ENCODE measurements at regions not wholly inside any gene's neighbourhood (a gene's known extent, or its start where the extent isn't known, plus 50 kb on each side); places are given as distances from the start of the nearest gene placed in this dataset.

GRCh38 chr21:34004974-34005373 is 68.4 kb upstream of the MRPS6 start:
- Histone ChIP-seq H3K36me3 (ENCODE audit: insufficient read depth) (no peaks in the 10 kb centered on the region), H3K79me2 (replicated peaks; ENCODE audit: insufficient read depth) (no peaks in the 10 kb centered on the region), H3K9me2 (ENCODE audit: insufficient read depth) (no peaks in the 10 kb centered on the region), H3K27ac (ENCODE audit: low read depth) (no peak overlapping the region), H2AFZ (no peak overlapping the region), H3K4me3 (no peak overlapping the region), H3K27me3 (ENCODE audit: insufficient read depth) (no peaks in the 10 kb centered on the region), H3K4me2 (no peak overlapping the region), H3F3A (replicated peaks; ENCODE audit: low read depth) (no peaks in the 10 kb centered on the region), H4K20me1 (replicated peaks; ENCODE audit: insufficient read depth) (no peaks in the 10 kb centered on the region), H3K4me1 (ENCODE audit: insufficient read depth) (no peaks in the 10 kb centered on the region)
- Mint-ChIP-seq H3K4me3 (no peak overlapping the region), H3K4me1 (peaks cover 9% of the 10 kb centered on the region), H3K36me3 (ENCODE audit: low read depth) (peaks cover 3% of the 10 kb centered on the region; the same call in 1 of the 3 replicates), H3K9me3 (peaks cover 14% of the 10 kb centered on the region; the same call in 2 of the 3 replicates), H3K27me3 (ENCODE audit: insufficient read depth, low read depth, poor library complexity) (peaks cover 2% of the 10 kb centered on the region), H3K27ac (no peak overlapping the region)
- no peak for DNase-seq (ENCODE audit: low spot score)
- no peak for TF ChIP-seq ZNF331 (CRISPR knock-in tag; IDR thresholded peaks at IDR 0.05; ENCODE audit: low read depth)
- no peak for TF ChIP-seq CREB1 (CRISPR knock-in tag; IDR thresholded peaks at IDR 0.05; ENCODE audit: low read depth)
- no peak for TF ChIP-seq EZH2 (IDR thresholded peaks at IDR 0.05; ENCODE audit: low read depth, unreplicated experiment)
- TF ChIP-seq POLR2AphosphoS5 (IDR thresholded peaks at IDR 0.05; ENCODE audit: low read depth) = no peak
- TF ChIP-seq, protein P1, sequence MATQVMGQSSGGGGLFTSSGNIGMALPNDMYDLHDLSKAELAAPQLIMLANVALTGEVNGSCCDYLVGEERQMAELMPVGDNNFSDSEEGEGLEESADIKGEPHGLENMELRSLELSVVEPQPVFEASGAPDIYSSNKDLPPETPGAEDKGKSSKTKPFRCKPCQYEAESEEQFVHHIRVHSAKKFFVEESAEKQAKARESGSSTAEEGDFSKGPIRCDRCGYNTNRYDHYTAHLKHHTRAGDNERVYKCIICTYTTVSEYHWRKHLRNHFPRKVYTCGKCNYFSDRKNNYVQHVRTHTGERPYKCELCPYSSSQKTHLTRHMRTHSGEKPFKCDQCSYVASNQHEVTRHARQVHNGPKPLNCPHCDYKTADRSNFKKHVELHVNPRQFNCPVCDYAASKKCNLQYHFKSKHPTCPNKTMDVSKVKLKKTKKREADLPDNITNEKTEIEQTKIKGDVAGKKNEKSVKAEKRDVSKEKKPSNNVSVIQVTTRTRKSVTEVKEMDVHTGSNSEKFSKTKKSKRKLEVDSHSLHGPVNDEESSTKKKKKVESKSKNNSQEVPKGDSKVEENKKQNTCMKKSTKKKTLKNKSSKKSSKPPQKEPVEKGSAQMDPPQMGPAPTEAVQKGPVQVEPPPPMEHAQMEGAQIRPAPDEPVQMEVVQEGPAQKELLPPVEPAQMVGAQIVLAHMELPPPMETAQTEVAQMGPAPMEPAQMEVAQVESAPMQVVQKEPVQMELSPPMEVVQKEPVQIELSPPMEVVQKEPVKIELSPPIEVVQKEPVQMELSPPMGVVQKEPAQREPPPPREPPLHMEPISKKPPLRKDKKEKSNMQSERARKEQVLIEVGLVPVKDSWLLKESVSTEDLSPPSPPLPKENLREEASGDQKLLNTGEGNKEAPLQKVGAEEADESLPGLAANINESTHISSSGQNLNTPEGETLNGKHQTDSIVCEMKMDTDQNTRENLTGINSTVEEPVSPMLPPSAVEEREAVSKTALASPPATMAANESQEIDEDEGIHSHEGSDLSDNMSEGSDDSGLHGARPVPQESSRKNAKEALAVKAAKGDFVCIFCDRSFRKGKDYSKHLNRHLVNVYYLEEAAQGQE (IDR thresholded peaks at IDR 0.05; ENCODE audit: unreplicated experiment) = no peak
- TF ChIP-seq EZH2phosphoT487 (IDR thresholded peaks at IDR 0.05; ENCODE audit: unreplicated experiment) = no peak
- no peak for TF ChIP-seq CTCF (conservative IDR thresholded peaks at IDR 0.05; ENCODE audit: low read depth in 2 of 2)
- no peak for TF ChIP-seq ETS1 (IDR thresholded peaks at IDR 0.05)
- no peak for TF ChIP-seq ZNF114 (CRISPR knock-in tag; IDR thresholded peaks at IDR 0.05)
- TF ChIP-seq NANOG (IDR thresholded peaks at IDR 0.05; ENCODE audit: borderline replicate concordance) = no peak
- no peak for ATAC-seq

Measured in GM23338 (cell line).